H1 (cell line): ENCODE measurements at regions not wholly inside any gene's neighbourhood (a gene's known extent, or its start where the extent isn't known, plus 50 kb on each side); places are given as distances from the start of the nearest gene placed in this dataset.

Experiments used
- ATF3 ChIP-seq: IDR thresholded peaks from 2 replicates; pipeline ENCODE4 v1.6.1; 2011; ENCODE audit warnings: low read depth, mild to moderate bottlenecking, low read length; ENCODE audit not compliant: insufficient read depth
- CEBPB ChIP-seq: IDR thresholded peaks from 2 replicates; pipeline ENCODE4 v1.6.1; 2012; ENCODE audit warnings: low read depth, low read length
- CHD2 ChIP-seq: IDR thresholded peaks from 2 replicates; pipeline ENCODE4 v1.6.1; 2012; ENCODE audit warnings: low read length, improper control_type of control experiment
- CTCF ChIP-seq, 3 experiments: IDR thresholded peaks; 1 replicate in 2 of 3; 2 replicates in 1 of 3; pipeline versions ENCODE4 v1.5.1 to v1.6.1; 2011; ENCODE audit warnings: low read length in 3 of 3, mild to moderate bottlenecking in 3 of 3, inconsistent platforms in 2 of 3, low read depth in 1 of 3, moderate library complexity in 1 of 3; ENCODE audit not compliant: insufficient read depth in 1 of 3; ENCODE audit errors: control extremely low read depth in 1 of 3
- EGR1 ChIP-seq: IDR thresholded peaks from 2 replicates; pipeline ENCODE4 v1.6.1; 2011; ENCODE audit warnings: low read depth, low read length, borderline replicate concordance
- EP300 ChIP-seq, 2 experiments: IDR thresholded peaks; 1 replicate in 1 of 2; 2 replicates in 1 of 2; pipeline ENCODE4 v1.6.1; 2011 to 2012; ENCODE audit warnings: low read depth in 2 of 2, low read length in 2 of 2, mild to moderate bottlenecking in 2 of 2, borderline replicate concordance in 1 of 2, inconsistent platforms in 1 of 2, moderate library complexity in 1 of 2
- EZH2 ChIP-seq: fragments of 200-600 bp; sonication (generic); IDR thresholded peaks from 2 replicates; pipeline ENCODE4 v1.7.1; 2012; ENCODE audit warnings: low read depth, mild to moderate bottlenecking, moderate library complexity, low read length, inconsistent platforms; ENCODE audit not compliant: severe bottlenecking
- HDAC2 ChIP-seq, 2 experiments: fragments of 300-600 bp in 1 of 2; sonication (generic) in 1 of 2; IDR thresholded peaks; 2 replicates each; pipeline ENCODE4 v1.6.1; 2011 to 2012; ENCODE audit warnings: low read depth in 2 of 2, low read length in 2 of 2, mild to moderate bottlenecking in 2 of 2, moderate library complexity in 2 of 2, borderline replicate concordance in 1 of 2, inconsistent platforms in 1 of 2
- MAX ChIP-seq: IDR thresholded peaks from 2 replicates; pipeline ENCODE4 v1.6.1; 2012; ENCODE audit warnings: inconsistent platforms
- POLR2A ChIP-seq, 2 experiments: IDR thresholded peaks; 1 replicate in 1 of 2; 2 replicates in 1 of 2; pipeline ENCODE4 v1.6.1; 2011; ENCODE audit warnings: low read depth in 2 of 2, low read length in 2 of 2, mild to moderate bottlenecking in 2 of 2; ENCODE audit errors: control extremely low read depth in 1 of 2
- SRF ChIP-seq: IDR thresholded peaks from 2 replicates; pipeline ENCODE4 v1.6.1; 2011; ENCODE audit warnings: mild to moderate bottlenecking, low read depth, low read length, moderate library complexity
- TAF1 ChIP-seq: IDR thresholded peaks from 2 replicates; pipeline ENCODE4 v1.6.1; 2011; ENCODE audit warnings: mild to moderate bottlenecking, low read depth, low read length
- ZNF274 ChIP-seq: IDR thresholded peaks from 2 replicates; pipeline ENCODE4 v1.7.0; 2012; ENCODE audit warnings: low read length, borderline replicate concordance; ENCODE audit errors: extremely low read depth

GRCh38 chr4:112778520-112778919 is 141.6 kb downstream of the LARP7 start:
- TF ChIP-seq CEBPB (no peak), CTCF (IDR thresholded peaks at IDR 0.05; ENCODE audit: control extremely low read depth in 1 of 3, insufficient read depth in 1 of 3, low read depth in 1 of 3, low read length in 3 of 3) (no peak), ATF3 (no peak), POLR2A (IDR thresholded peaks at IDR 0.05; ENCODE audit: control extremely low read depth in 1 of 2, low read depth in 2 of 2, low read length in 2 of 2) (no peak), EP300 (IDR thresholded peaks at IDR 0.05; ENCODE audit: borderline replicate concordance in 1 of 2, low read depth in 2 of 2, low read length in 2 of 2) (no peak), EZH2 (no peak), EGR1 (no peak), MAX (no peak), ZNF274 (no peak), CHD2 (no peak), TAF1 (no peak), HDAC2 (IDR thresholded peaks at IDR 0.05; ENCODE audit: borderline replicate concordance in 1 of 2, low read depth in 2 of 2, low read length in 2 of 2) (no peak), SRF (no peak)
